ENCODE measurements at regions not wholly inside any gene's neighbourhood (a gene's known extent, or its start where the extent isn't known, plus 50 kb on each side); places are given as distances from the start of the nearest gene placed in this dataset.

DNA sequence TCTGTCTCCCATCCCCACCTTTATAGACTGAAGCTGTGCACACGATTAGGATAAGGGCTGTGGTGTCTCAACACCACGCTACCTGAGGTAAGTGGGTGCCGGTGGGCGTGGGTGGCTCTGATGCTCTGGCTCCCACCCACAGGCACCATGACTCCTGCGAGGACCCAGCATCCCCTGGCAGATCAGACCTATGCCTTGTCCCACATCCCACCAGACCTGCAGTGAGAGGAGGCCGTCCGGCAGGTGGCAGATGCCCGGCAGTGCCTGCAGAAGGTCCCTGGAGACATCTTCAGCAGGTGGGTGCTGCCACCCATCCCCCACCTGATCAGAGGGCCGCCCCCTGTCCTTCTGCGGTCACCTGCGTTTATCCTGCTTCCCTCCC, 104.4 kb upstream of the PRB2 start:
- Histone ChIP-seq H3K27ac (no peak overlapping the region), H3K4me1 (no peaks in the 10 kb centered on the region), H3K36me3 (no peaks in the 10 kb centered on the region), H3K27me3 (no peaks in the 10 kb centered on the region), H3K4me3 (no peak overlapping the region), H3K9me3 (no peaks in the 10 kb centered on the region)
- TF ChIP-seq, protein P1, sequence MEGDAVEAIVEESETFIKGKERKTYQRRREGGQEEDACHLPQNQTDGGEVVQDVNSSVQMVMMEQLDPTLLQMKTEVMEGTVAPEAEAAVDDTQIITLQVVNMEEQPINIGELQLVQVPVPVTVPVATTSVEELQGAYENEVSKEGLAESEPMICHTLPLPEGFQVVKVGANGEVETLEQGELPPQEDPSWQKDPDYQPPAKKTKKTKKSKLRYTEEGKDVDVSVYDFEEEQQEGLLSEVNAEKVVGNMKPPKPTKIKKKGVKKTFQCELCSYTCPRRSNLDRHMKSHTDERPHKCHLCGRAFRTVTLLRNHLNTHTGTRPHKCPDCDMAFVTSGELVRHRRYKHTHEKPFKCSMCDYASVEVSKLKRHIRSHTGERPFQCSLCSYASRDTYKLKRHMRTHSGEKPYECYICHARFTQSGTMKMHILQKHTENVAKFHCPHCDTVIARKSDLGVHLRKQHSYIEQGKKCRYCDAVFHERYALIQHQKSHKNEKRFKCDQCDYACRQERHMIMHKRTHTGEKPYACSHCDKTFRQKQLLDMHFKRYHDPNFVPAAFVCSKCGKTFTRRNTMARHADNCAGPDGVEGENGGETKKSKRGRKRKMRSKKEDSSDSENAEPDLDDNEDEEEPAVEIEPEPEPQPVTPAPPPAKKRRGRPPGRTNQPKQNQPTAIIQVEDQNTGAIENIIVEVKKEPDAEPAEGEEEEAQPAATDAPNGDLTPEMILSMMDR (IDR thresholded peaks at IDR 0.05) = no peak
- no peak for TF ChIP-seq POLR2A (IDR thresholded peaks at IDR 0.05)
- no peak for DNase-seq

DNA sequence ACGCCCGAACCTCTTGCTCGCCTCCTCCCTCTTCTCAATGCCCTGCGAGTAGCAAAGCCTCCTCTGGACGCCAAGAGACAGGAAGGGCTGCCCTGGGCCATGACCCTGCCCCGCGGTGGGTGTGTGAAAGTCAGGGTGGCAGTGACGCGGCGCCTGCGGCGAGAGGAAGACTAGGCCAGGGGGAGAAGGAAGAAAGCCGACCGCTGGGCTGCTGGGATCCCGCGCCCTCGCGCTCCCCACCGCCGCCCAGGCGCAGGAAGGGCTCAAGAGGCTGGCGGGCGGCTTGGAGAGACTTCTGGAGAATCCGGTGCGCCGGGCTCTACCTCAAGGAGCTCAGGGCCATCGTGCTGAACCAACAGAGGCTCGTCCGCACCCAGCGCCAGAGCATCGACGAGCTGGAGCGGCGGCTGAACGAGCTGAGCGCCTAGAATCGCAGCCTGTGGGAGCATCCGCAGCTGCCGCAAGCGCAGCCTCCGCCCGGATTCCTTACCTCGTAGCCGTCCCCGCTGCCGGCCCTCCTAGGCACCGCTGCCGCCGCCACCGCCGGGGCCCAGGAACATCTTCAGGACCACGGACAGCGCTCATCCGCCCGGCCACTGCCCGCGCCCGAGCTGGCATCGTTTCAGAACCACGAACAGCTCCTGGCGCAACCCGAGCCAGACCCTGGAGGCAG, 105.0 kb upstream of the PRB2 start:
- no peaks in the 10 kb centered on the region for H3K36me3 ChIP-seq
- H3K9me3 ChIP-seq = no peaks in the 10 kb centered on the region
- H3K4me3 ChIP-seq = no peak overlapping the region
- no peak for TF ChIP-seq POLR2A (IDR thresholded peaks at IDR 0.05)
- TF ChIP-seq, protein P1 (IDR thresholded peaks at IDR 0.05) = no peak
- H3K27me3 ChIP-seq = no peaks in the 10 kb centered on the region
- H3K27ac ChIP-seq = no peak overlapping the region
- no peaks in the 10 kb centered on the region for H3K4me1 ChIP-seq
- peak; percentile 44 to 81 (median 76) for DNase-seq

DNA sequence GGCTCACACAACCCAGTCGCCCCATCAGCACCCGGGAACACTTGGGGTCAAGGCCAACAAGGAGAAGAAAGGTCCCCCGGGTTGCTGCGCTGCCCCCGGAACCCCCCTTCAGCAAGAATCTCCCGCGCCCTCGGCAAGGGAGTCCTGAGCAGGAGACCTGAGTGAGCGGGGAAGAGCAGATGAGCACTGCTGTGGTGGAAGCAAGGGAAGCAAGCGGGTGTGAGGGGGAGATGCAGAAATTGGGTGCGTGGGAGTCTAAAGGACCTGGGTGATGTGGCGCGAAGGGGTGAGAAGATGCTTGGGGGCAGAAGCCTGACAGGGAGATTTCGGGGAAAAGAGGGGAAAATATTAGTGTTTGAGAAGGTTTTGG, 105.5 kb upstream of the PRB2 start:
- Histone ChIP-seq H3K27ac (no peak overlapping the region), H3K4me3 (no peak overlapping the region), H3K9me3 (no peaks in the 10 kb centered on the region), H3K36me3 (no peaks in the 10 kb centered on the region), H3K4me1 (no peaks in the 10 kb centered on the region), H3K27me3 (no peaks in the 10 kb centered on the region)
- DNase-seq = no peak
- TF ChIP-seq POLR2A (IDR thresholded peaks at IDR 0.05) = no peak
- TF ChIP-seq, protein P1 (IDR thresholded peaks at IDR 0.05) = no peak

DNA sequence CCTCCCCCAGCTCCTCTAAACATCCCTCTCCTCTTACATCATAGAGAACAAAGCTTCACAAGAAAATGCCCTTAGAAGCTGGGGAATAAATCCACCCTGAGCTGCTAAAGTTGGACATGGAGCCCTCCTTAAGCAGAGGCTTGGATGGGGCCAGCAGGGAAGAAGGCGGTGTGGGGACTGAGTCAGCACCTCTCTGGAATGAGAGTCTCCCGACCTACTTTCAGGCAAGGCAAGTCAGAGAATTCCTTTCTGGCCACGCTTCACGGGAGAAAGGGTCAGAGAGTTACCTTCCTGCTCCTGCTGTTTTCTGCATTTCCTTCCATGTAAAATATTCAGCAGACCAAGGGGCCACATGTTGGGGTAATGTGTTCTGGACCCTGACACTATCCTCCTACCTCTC, 113.3 kb upstream of the PRB2 start:
- Histone ChIP-seq H3K27me3 (no peaks in the 10 kb centered on the region), H3K4me3 (no peak overlapping the region), H3K9me3 (no peaks in the 10 kb centered on the region), H3K27ac (no peak overlapping the region), H3K36me3 (no peaks in the 10 kb centered on the region), H3K4me1 (no peaks in the 10 kb centered on the region)
- DNase-seq = no peak
- no peak for TF ChIP-seq POLR2A (IDR thresholded peaks at IDR 0.05)
- TF ChIP-seq, protein P1 (IDR thresholded peaks at IDR 0.05) = no peak

DNA sequence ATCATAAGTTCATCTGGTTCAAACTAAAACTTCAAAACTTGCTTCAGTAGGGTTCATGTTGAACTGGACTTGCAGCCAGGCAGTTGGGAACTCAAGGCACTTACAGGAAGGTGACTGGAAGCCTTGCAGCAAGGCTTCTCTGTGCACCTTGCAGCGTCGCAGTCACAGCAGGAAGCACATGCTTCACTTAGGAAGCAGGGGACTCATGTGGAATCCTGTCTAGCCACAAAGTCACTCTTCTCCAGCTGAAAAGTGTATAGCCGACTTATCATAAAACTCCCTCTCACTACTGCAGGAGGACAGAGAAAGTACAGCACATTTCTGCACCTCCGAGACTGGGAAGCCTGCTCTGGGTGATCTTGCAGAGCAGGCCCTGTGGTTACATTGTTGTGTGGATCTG, 114.0 kb upstream of the PRB2 start:
- no peak for DNase-seq
- Histone ChIP-seq H3K4me3 (no peak overlapping the region), H3K4me1 (no peaks in the 10 kb centered on the region), H3K9me3 (no peaks in the 10 kb centered on the region), H3K27me3 (no peaks in the 10 kb centered on the region), H3K36me3 (no peaks in the 10 kb centered on the region), H3K27ac (no peak overlapping the region)
- TF ChIP-seq POLR2A (IDR thresholded peaks at IDR 0.05) = no peak
- TF ChIP-seq, protein P1 (IDR thresholded peaks at IDR 0.05) = no peak

DNA sequence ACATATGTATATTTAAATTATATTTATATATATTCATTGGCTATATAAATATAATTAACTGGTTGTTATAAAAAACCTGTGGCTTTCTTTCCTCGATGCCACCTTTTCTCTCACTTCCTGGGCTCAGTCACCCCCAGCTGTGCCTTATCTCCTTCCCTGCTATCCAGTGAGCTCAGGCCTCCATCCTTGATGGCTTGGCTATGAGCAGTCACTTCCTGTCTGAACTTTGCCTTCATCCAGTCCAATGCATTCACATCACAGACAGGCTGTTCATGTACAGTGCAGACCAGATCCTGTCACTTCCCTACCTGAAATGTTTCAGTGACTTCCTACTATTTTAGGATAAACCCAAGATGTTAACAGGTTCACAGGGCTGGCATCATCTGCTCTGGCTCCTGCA, 115.3 kb upstream of the PRB2 start:
- DNase-seq = no peak
- H3K27ac ChIP-seq = no peak overlapping the region
- no peak overlapping the region for H3K4me3 ChIP-seq
- no peaks in the 10 kb centered on the region for H3K27me3 ChIP-seq
- TF ChIP-seq POLR2A (IDR thresholded peaks at IDR 0.05) = no peak
- TF ChIP-seq, protein P1 (IDR thresholded peaks at IDR 0.05) = no peak
- H3K9me3 ChIP-seq = no peaks in the 10 kb centered on the region
- H3K36me3 ChIP-seq = no peaks in the 10 kb centered on the region
- no peaks in the 10 kb centered on the region for H3K4me1 ChIP-seq
